Ishikawa (cell line): ENCODE measurements at regions not wholly inside any gene's neighbourhood (a gene's known extent, or its start where the extent isn't known, plus 50 kb on each side); places are given as distances from the start of the nearest gene placed in this dataset.

Experiments
- CEBPB ChIP-seq: IDR thresholded peaks from 2 replicates; pipeline ENCODE4 v1.6.1; 2012
- CREB1 ChIP-seq: IDR thresholded peaks from 2 replicates; pipeline ENCODE4 v1.6.1; 2012; ENCODE audit warnings: low read depth
- EGR1 ChIP-seq: IDR thresholded peaks from 2 replicates; pipeline ENCODE4 v1.6.1; 2012
- EP300 ChIP-seq: IDR thresholded peaks from 2 replicates; pipeline ENCODE4 v1.6.1; 2012; ENCODE audit warnings: borderline replicate concordance
- FOXM1 ChIP-seq: IDR thresholded peaks from 2 replicates; pipeline ENCODE4 v1.6.1; 2012; ENCODE audit warnings: low read depth, borderline replicate concordance
- NFIC ChIP-seq: IDR thresholded peaks from 2 replicates; pipeline ENCODE4 v1.6.1; 2012
- RAD21 ChIP-seq: IDR thresholded peaks from 2 replicates; pipeline ENCODE4 v1.6.1; 2012; ENCODE audit warnings: low read depth
- TAF1 ChIP-seq: IDR thresholded peaks from 2 replicates; pipeline ENCODE4 v1.6.1; 2012; ENCODE audit warnings: low read depth, mild to moderate bottlenecking
- TCF12 ChIP-seq: IDR thresholded peaks from 2 replicates; pipeline ENCODE4 v1.6.1; 2012; ENCODE audit warnings: low read depth
- TEAD4 ChIP-seq: IDR thresholded peaks from 2 replicates; pipeline ENCODE4 v1.6.1; 2012
- YY1 ChIP-seq: IDR thresholded peaks from 2 replicates; pipeline ENCODE4 v1.6.1; 2012; ENCODE audit warnings: low read depth
- ZBTB7A ChIP-seq: IDR thresholded peaks from 2 replicates; pipeline ENCODE4 v1.6.1; 2012; ENCODE audit warnings: low read depth
- TF ChIP-seq, protein P1 (sequence below): IDR thresholded peaks from 2 replicates; pipeline ENCODE4 v1.6.1; 2012
- TF ChIP-seq, protein P2 (sequence below): IDR thresholded peaks from 2 replicates; pipeline ENCODE4 v1.6.1; 2012; ENCODE audit warnings: low read depth, mild to moderate bottlenecking
- TF ChIP-seq, protein P3 (sequence below): IDR thresholded peaks from 2 replicates; pipeline ENCODE4 v1.6.1; 2012

DNA sequence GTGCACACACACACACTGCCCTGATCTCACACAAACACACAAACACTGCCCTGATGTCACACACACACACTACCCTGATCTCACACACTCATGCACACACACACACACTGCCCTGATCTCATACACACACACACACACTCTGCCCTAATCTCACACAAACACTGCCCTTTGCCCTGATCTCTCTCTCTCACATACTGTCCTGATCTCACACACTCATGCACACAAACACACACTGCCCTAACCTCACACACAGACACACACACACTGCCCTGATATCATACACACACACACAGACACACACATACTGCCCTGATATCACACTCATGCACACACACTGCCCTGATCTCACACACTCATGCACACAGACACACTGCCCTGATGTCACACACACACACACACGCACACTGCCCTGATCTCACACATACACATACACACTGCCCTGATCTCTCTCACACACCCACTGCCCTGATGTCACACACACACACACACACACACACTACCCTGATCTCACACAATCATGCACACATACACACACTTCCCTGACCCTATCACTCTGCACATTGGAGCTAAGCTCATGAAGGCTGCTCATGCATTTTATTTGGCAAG, 97.6 kb upstream of the DIO3 start:
- no peak for TF ChIP-seq TCF12

DNA sequence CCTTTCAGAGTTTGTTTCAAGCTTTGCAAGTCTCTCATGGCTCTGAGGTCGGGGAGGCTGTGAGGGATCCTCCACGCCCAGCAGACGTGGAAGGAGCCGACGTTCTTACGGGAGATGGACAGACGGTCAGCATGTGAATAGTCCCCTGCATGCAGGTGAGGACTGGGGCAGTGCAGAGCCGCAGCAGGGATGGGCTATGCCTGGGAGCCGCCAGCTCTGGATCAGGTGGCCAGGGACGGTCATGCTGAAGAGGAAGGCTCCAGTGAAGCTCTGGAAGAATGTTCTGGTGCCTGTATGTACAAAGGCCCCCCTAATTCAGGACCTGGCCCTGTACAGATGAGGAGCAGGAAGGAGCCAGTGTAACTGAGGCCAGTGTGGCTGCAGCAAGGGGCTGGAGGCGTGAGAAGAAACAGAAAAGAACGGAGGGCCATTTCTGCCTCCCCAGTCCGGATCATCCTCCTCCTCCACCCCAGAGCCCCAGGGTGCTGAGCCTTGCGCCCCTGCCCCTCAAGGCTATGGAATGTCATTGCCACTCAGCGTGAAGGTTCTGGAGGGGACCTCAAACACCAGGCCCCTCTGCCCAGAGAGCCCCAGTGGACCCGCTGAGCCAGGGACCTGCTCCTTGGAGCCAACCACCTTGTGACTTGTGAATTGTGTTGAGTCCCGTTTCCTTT, 96.8 kb upstream of the DIO3 start:
- TF ChIP-seq RAD21: no peak
- TF ChIP-seq FOXM1: no peak
- no peak for TF ChIP-seq ZBTB7A
- no peak for TF ChIP-seq TEAD4
- TF ChIP-seq, protein P1, sequence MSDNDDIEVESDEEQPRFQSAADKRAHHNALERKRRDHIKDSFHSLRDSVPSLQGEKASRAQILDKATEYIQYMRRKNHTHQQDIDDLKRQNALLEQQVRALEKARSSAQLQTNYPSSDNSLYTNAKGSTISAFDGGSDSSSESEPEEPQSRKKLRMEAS: no peak
- TF ChIP-seq CREB1: no peak

DNA sequence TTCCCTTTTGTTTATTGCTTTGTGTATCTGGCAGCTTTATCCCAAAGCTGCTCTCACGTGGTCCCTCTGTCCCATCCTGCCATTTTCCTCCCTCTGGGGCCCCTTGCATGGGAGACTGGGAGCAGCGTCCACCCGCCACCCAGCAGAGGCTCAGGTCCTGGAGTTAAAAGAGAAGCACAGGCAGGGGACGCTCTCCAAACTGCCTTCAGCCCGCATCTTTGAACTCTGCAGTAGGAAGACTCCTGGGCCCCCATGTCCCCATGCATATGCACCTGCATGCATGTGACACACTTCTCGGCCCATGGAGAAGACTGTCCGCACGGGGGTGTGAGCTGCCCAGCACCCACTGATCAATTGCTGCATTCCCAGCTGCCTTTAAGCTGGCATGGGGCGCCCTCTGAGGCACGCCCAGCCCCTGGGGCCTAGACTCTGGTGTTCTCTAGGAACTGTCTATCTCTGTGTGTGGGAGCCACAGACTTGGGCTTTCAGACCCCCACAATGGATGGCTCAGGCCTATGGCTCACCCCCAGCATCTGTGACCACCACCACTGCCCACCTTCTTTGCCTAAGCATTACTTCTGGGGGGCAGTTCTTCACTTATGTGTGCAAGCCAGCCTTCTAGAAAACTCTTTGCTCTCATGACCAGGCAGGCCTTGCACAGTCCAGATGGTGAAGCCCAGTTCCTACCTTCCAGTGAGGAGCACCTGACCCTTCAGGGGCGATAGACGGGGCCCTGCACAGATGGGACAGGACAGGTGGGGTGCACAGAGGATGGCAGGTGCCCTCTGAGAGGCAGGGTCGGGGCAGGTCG, 96.1 kb upstream of the DIO3 start:
- TF ChIP-seq TCF12 (no peak), CREB1 (no peak), EGR1 (no peak), FOXM1 (no peak), EP300 (no peak), NFIC (no peak), ZBTB7A (no peak), YY1 (no peak), TEAD4 (no peak), TAF1 (no peak), RAD21 (no peak), CEBPB (no peak)
- TF ChIP-seq, protein P1: no peak
- TF ChIP-seq, protein P2, sequence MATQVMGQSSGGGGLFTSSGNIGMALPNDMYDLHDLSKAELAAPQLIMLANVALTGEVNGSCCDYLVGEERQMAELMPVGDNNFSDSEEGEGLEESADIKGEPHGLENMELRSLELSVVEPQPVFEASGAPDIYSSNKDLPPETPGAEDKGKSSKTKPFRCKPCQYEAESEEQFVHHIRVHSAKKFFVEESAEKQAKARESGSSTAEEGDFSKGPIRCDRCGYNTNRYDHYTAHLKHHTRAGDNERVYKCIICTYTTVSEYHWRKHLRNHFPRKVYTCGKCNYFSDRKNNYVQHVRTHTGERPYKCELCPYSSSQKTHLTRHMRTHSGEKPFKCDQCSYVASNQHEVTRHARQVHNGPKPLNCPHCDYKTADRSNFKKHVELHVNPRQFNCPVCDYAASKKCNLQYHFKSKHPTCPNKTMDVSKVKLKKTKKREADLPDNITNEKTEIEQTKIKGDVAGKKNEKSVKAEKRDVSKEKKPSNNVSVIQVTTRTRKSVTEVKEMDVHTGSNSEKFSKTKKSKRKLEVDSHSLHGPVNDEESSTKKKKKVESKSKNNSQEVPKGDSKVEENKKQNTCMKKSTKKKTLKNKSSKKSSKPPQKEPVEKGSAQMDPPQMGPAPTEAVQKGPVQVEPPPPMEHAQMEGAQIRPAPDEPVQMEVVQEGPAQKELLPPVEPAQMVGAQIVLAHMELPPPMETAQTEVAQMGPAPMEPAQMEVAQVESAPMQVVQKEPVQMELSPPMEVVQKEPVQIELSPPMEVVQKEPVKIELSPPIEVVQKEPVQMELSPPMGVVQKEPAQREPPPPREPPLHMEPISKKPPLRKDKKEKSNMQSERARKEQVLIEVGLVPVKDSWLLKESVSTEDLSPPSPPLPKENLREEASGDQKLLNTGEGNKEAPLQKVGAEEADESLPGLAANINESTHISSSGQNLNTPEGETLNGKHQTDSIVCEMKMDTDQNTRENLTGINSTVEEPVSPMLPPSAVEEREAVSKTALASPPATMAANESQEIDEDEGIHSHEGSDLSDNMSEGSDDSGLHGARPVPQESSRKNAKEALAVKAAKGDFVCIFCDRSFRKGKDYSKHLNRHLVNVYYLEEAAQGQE: no peak
- TF ChIP-seq, protein P3, sequence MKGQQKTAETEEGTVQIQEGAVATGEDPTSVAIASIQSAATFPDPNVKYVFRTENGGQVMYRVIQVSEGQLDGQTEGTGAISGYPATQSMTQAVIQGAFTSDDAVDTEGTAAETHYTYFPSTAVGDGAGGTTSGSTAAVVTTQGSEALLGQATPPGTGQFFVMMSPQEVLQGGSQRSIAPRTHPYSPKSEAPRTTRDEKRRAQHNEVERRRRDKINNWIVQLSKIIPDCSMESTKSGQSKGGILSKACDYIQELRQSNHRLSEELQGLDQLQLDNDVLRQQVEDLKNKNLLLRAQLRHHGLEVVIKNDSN: no peak

DNA sequence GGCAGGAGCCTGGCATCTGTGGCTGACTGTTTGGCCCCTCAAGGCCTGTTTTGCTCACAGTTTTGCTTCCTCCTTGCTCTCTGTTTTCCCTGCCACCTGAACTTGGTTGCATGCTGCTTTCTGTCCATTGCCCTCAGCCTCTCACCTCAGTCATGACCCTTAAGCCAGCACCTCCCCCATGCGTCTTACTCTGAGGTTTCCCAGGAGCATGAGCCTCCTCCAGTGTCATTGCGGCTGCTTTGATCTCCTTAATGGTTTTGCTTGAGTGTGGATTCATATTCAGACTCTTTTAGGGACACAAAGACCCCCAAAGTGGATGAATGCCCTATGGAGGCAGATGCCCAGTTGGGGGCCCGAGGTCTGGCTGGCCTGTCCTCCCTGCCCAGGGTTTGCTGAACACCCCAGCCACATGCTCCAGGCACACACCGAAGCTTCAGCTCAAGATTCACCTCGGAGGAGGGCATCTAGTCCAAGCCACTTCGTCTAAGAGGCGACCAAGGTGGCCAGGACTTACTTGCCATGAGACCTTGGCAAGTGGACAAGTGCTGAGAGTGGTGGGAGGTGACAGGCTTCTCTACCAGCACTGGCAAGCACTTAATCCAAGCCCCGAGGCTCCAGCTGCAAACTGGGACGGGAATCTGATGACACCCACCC, 95.4 kb upstream of the DIO3 start:
- no peak for TF ChIP-seq EGR1
- TF ChIP-seq YY1: no peak
- TF ChIP-seq RAD21: no peak
- TF ChIP-seq TCF12: no peak
- TF ChIP-seq CREB1: no peak
- TF ChIP-seq ZBTB7A: no peak
- TF ChIP-seq CEBPB: no peak
- TF ChIP-seq FOXM1: no peak
- TF ChIP-seq EP300: no peak
- TF ChIP-seq, protein P2: no peak

DNA sequence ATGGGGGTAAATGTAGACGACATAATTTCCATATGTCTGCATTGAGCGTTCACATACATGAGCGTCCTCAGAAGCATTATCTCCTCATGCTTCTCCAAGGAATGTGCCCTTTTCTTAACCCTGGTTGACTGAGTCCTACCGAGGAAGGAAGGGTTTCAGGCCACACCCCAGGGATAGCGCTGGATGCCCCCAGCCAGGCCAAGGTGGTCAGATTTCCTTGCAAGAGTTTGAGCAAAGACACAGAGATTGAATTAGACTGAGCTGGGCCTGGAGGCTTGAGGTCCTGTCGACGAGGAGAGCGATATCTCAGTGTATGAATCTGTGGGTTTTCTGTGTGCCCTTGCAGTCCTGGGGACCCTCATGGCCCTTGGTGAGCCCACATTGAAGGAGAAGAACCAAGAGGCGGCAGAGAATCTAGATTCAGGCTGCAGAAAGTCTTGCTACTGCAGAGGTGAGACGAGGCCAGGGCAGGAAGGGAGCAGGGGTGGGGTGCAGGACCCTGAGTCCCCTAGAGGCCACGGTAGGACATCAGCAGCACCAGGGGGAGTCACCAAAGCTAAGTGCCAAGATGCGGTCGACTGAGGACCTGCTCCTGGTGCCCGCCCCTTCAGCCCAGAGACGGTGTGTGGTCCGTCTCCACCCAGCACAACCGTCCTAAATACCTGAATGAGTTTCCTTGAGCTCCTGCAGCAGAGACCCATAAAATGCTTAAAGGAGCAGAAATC, 94.7 kb upstream of the DIO3 start:
- TF ChIP-seq TEAD4 (no peak), EP300 (no peak), TAF1 (no peak), TCF12 (no peak), EGR1 (no peak), CREB1 (no peak), YY1 (no peak), RAD21 (no peak), NFIC (no peak), FOXM1 (no peak), CEBPB (no peak), ZBTB7A (no peak)
- TF ChIP-seq, protein P3: no peak
- TF ChIP-seq, protein P1: no peak
- TF ChIP-seq, protein P2: no peak
